Hepatocyte (in vitro differentiated cells): ENCODE measurements at regions not wholly inside any gene's neighbourhood (a gene's known extent, or its start where the extent isn't known, plus 50 kb on each side); places are given as distances from the start of the nearest gene placed in this dataset.

Experiments used
- DNase-seq: peaks from one replicate; pipeline ENCODE4 v3.0.0-alpha.2; 2016; ENCODE audit warnings: low spot score
- H2AFZ ChIP-seq: fragments of 200-600 bp; sonication (generic); 2 replicates; pipeline ENCODE4 v1.6.0; 2016; ENCODE audit warnings: antibody characterized with exemption, mild to moderate bottlenecking
- H3K27ac ChIP-seq: fragments of 200-600 bp; sonication (generic); 2 replicates; pipeline ENCODE4 v1.5.1; 2016; ENCODE audit warnings: mild to moderate bottlenecking
- H3K27me3 ChIP-seq: fragments of 200-600 bp; sonication (generic); 2 replicates; pipeline ENCODE4 v1.6.1; 2016
- H3K36me3 ChIP-seq: fragments of 200-600 bp; sonication (generic); replicated peaks from 2 replicates; pipeline ENCODE4 v1.5.1; 2016; ENCODE audit warnings: low read depth; ENCODE audit not compliant: insufficient read depth
- H3K4me1 ChIP-seq: fragments of 200-600 bp; sonication (generic); 2 replicates; pipeline ENCODE4 v1.5.1; 2016; ENCODE audit warnings: mild to moderate bottlenecking, moderate library complexity; ENCODE audit not compliant: insufficient read depth
- H3K4me2 ChIP-seq: fragments of 200-600 bp; sonication (generic); 2 replicates; pipeline ENCODE4 v1.6.0; 2016
- H3K4me3 ChIP-seq: fragments of 200-600 bp; sonication (generic); 2 replicates; pipeline ENCODE4 v1.5.1; 2016; ENCODE audit warnings: mild to moderate bottlenecking
- H3K79me2 ChIP-seq: fragments of 200-600 bp; sonication (generic); 2 replicates; pipeline ENCODE4 v1.6.0; 2017; ENCODE audit warnings: mild to moderate bottlenecking
- H3K9me2 ChIP-seq: fragments of 200-600 bp; sonication (generic); replicated peaks from 2 replicates; pipeline ENCODE4 v1.6.0; 2017; ENCODE audit warnings: mild to moderate bottlenecking; ENCODE audit not compliant: insufficient read depth
- H3K9me3 ChIP-seq: fragments of 200-600 bp; sonication (generic); 2 replicates; pipeline ENCODE4 v1.5.1; 2016; ENCODE audit warnings: low read depth, mild to moderate bottlenecking
- H4K20me1 ChIP-seq: fragments of 200-600 bp; sonication (generic); 2 replicates; pipeline ENCODE4 v1.6.0; 2016; ENCODE audit warnings: mild to moderate bottlenecking; ENCODE audit not compliant: insufficient read depth, poor library complexity, severe bottlenecking
- CTCF ChIP-seq: fragments of 200-600 bp; sonication (generic); IDR thresholded peaks from 2 replicates; pipeline ENCODE4 v1.5.1; 2016; ENCODE audit warnings: antibody characterized with exemption, mild to moderate bottlenecking; ENCODE audit not compliant: poor library complexity
- EZH2 ChIP-seq: fragments of 200-600 bp; sonication (generic); IDR thresholded peaks from 2 replicates; pipeline ENCODE4 v1.6.1; 2016; ENCODE audit warnings: antibody characterized with exemption, mild to moderate bottlenecking, borderline replicate concordance
- EZH2phosphoT487 ChIP-seq: fragments of 200-600 bp; sonication (generic); IDR thresholded peaks from one replicate; pipeline ENCODE4 v1.6.1; 2018; ENCODE audit warnings: antibody characterized with exemption, mild to moderate bottlenecking, low read depth, moderate library complexity; ENCODE audit not compliant: unreplicated experiment, severe bottlenecking
- WGBS: methylation state at CpG from one replicate; pipeline ENCODE4 v1.1.6; 2016; ENCODE audit warnings: low lambda C conversion rate; ENCODE audit errors: missing lambda C conversion rate; 5-methylcytosine and 5-hydroxymethylcytosine counted together

DNA sequence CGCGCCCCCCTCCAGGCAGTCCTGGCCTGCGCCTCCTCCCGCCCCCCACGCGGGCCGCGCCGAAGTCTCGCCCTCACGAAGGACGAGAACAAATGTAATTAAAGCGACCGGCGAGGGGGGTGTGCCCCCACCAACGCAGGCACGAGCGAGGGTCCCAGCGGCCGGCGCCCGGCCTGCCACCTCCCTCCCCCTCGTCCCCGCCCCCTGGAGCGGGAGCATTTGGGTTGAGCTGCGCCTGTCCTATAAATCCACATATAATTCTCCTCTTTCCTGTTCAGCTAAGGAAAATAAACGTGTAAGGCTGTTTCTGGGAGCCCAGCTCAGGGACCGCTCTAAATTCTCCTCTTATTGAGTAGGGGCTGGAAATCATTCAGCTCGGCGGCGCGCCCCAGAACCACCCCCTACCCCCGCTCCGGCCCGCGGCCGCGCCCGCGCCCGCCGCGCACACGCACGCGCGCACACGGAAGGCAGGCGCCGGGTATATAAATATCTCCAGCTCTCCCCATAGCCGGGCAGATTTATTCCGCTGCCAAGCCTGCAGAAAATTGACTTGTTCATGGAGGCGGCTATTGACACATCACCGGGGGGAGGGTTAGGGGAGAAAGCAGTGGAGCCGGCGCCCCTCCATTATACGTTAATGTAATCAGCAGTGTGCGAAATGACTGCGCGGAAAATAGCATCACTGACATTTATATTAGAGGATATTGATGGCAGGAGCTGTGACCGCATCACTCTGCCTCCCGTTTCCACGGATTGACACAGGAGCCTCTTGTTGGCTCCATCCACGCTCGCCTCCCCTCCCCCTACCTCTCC, 61.6 kb upstream of the BTRC start:
- H3K27me3 ChIP-seq, result peaks cover 84% of the 10 kb centered on the region
- no peaks in the 10 kb centered on the region for H4K20me1 ChIP-seq
- no peaks in the 10 kb centered on the region for H3K9me3 ChIP-seq
- no peaks in the 10 kb centered on the region for H3K79me2 ChIP-seq
- peak overlapping the region; percentile 96 for H2AFZ ChIP-seq
- peak overlapping the region; percentile 88 for H3K4me3 ChIP-seq
- peak overlapping the region; percentile 100 for H3K4me2 ChIP-seq
- TF ChIP-seq EZH2phosphoT487 (no peak), EZH2 (no peak), CTCF (no peak)
- H3K4me1 ChIP-seq, result peaks cover 14% of the 10 kb centered on the region
- no peaks in the 10 kb centered on the region for H3K36me3 ChIP-seq
- H3K9me2 ChIP-seq, result no peaks in the 10 kb centered on the region
- H3K27ac ChIP-seq, result no peak overlapping the region
- peak; percentile 50 for DNase-seq
- WGBS, result under 1% methylated on average over 51 of the region's 65 CpGs

DNA sequence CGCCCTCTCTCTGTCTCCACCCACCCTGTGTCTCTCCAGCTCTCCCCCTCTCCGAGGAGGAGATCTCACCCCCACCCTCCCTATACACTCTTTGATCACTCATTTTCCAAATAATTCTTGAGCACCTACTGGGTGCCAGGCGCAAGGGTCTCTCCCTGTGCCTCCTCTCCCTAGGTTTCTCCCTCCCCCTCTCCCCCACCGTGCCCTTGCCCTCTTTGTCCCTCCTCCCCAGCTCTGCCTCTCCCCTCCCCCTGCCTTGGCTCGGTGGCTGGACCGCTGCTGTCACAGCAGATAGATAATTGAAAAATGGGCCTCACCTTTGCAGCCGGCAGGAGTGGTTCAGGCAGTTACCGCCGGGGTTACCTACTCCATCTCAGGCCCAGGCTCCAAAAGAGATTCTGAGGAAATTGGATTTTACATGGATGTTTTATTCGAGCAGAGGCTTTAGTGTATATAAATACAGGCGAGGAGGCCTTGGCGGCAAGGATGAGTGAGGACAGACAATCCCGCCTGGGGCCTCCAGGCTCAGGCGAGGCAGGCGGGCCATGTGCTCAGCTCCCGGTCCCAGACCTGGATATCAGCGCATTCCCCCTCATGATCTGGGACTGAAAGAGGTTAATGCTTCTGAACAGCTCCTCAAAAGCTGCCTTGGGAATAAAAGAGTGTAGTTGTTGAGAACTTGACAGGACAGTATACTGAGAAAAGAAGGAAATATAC, 60.8 kb upstream of the BTRC start:
- 20% methylated on average over 13 of the region's 17 CpGs for WGBS
- no peaks in the 10 kb centered on the region for H3K36me3 ChIP-seq
- no peak for DNase-seq
- H3K27me3 ChIP-seq, result peaks cover 80% of the 10 kb centered on the region
- no peak overlapping the region for H3K27ac ChIP-seq
- no peak overlapping the region for H3K4me3 ChIP-seq
- peak overlapping the region; percentile 100 for H3K4me2 ChIP-seq
- no peak overlapping the region for H2AFZ ChIP-seq
- no peak for TF ChIP-seq EZH2
- no peak for TF ChIP-seq CTCF
- no peak for TF ChIP-seq EZH2phosphoT487
- H3K4me1 ChIP-seq, result peaks cover 14% of the 10 kb centered on the region
- H3K9me2 ChIP-seq, result no peaks in the 10 kb centered on the region
- no peaks in the 10 kb centered on the region for H3K9me3 ChIP-seq
- no peaks in the 10 kb centered on the region for H3K79me2 ChIP-seq
- H4K20me1 ChIP-seq, result no peaks in the 10 kb centered on the region

DNA sequence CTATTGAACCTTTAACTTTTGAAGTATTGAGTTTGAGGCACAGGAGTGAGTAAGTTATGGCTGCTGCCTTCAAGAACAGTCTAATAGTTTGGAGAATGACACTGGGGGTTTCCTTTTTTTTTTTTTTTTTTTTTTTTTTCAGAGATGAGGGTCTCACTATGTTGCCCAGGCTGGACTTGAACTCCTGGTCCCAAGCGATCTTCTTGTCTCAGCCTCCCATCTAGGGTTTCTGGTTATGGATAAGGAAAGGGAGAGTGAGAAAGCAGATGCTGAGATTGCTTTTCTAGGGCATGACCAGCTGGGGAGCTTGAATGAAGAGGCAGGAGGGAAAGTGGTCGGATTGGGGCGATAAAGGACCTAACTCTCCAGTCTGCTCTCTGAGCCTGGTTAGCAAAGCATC, 59.9 kb upstream of the BTRC start:
- WGBS, result 92% methylated on average over 3 of the region's 3 CpGs
- Histone ChIP-seq H3K4me3 (no peak overlapping the region), H3K4me2 (no peak overlapping the region), H3K9me2 (no peaks in the 10 kb centered on the region), H3K9me3 (no peaks in the 10 kb centered on the region), H4K20me1 (no peaks in the 10 kb centered on the region), H3K79me2 (no peaks in the 10 kb centered on the region), H3K4me1 (peaks cover 14% of the 10 kb centered on the region), H3K27me3 (peaks cover 73% of the 10 kb centered on the region), H2AFZ (no peak overlapping the region), H3K27ac (no peak overlapping the region), H3K36me3 (no peaks in the 10 kb centered on the region)
- no peak for DNase-seq
- no peak for TF ChIP-seq EZH2phosphoT487
- no peak for TF ChIP-seq CTCF
- no peak for TF ChIP-seq EZH2
